ENCODE measurements at regions not wholly inside any gene's neighbourhood (a gene's known extent, or its start where the extent isn't known, plus 50 kb on each side); places are given as distances from the start of the nearest gene placed in this dataset.

DNA sequence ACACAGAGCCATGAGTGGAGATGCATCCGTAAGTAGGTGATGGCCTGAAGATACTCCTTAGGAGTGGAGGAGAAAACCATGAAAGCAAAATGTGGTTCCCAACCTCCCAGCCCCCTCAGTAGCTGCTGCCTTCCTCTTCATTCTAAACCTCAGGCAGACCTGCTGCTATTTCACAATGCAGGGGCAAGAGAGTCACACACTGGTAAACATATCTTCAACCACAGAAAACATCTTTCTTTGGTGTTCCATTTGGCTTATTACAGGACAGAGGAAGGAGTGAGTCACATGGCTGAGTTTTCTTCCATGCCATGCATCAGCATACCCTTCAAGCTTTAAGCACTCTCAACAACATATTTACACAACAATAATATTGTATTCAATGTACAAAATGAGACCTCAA, 342.1 kb downstream of the BMPER start:
- TF ChIP-seq, protein P1, sequence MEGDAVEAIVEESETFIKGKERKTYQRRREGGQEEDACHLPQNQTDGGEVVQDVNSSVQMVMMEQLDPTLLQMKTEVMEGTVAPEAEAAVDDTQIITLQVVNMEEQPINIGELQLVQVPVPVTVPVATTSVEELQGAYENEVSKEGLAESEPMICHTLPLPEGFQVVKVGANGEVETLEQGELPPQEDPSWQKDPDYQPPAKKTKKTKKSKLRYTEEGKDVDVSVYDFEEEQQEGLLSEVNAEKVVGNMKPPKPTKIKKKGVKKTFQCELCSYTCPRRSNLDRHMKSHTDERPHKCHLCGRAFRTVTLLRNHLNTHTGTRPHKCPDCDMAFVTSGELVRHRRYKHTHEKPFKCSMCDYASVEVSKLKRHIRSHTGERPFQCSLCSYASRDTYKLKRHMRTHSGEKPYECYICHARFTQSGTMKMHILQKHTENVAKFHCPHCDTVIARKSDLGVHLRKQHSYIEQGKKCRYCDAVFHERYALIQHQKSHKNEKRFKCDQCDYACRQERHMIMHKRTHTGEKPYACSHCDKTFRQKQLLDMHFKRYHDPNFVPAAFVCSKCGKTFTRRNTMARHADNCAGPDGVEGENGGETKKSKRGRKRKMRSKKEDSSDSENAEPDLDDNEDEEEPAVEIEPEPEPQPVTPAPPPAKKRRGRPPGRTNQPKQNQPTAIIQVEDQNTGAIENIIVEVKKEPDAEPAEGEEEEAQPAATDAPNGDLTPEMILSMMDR (IDR thresholded peaks at IDR 0.05; ENCODE audit: poor library complexity) = no peak
- TF ChIP-seq EZH2 (IDR thresholded peaks at IDR 0.05; ENCODE audit: borderline replicate concordance) = no peak
